GM19397 (cell line): ENCODE measurements at regions not wholly inside any gene's neighbourhood (a gene's known extent, or its start where the extent isn't known, plus 50 kb on each side); places are given as distances from the start of the nearest gene placed in this dataset.
A peak's percentile ranks its signal among the peaks of the same experiment; 100 is the strongest.

Experiments used
- ATAC-seq: cut with Tn5 transposase; IDR thresholded peaks from one replicate; pipeline ENCODE4 v1.9.1; 2021; ENCODE audit warnings: mild to moderate bottlenecking, moderate library complexity; ENCODE audit not compliant: unreplicated experiment

- no peak for ATAC-seq
Measured at GRCh38 chr11:29368126-29368525, 648.7 kb downstream of the KCNA4 start.

- ATAC-seq, result no peak
Measured at GRCh38 chr11:29364006-29364405, 652.8 kb downstream of the KCNA4 start.

GRCh38 chr11:29361369-29361768 is 655.5 kb downstream of the KCNA4 start:
- no peak for ATAC-seq

DNA sequence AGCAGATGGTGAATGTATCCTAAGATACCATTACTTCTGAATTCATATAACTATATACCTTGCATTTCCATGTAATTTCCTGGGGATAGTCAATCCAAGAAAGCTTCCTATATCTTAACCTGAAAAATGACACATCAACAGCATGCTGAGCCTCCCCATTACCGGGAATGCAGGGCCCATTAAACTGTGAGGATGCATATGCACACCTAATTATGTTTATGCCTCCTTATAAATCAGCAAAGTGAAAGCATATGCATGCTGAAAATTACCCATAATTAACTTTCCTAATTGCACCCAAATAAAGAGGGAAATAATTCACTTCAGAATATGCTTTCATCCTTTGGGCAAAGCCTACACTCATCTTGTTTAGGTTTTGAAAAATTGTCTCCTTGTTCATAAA is 663.0 kb downstream of the KCNA4 start:
- ATAC-seq, result no peak

DNA sequence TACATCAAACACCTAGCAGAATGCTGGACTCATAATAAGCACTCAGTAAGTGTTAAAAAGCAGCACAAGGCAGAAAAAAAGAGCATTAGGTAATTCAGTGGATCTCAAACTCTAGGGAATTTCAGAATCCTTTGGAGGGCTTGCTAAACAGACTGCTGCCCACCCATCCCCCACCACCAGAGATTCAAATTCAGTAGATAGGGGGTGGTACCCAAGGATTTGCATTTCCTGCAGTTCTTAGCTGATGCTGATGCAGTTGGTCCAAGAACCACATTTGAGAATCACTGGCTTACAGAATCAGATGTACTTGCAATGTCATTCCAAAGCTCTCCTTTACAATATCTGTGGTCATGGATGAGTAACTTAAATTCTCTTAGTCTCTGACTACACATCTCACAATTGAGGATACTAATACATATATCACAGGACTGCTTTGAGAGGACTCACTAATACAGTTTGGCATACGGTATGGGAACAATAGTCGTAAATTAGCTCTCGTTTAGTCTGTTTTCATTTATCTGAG is 664.5 kb downstream of the KCNA4 start:
- ATAC-seq, result no peak

DNA sequence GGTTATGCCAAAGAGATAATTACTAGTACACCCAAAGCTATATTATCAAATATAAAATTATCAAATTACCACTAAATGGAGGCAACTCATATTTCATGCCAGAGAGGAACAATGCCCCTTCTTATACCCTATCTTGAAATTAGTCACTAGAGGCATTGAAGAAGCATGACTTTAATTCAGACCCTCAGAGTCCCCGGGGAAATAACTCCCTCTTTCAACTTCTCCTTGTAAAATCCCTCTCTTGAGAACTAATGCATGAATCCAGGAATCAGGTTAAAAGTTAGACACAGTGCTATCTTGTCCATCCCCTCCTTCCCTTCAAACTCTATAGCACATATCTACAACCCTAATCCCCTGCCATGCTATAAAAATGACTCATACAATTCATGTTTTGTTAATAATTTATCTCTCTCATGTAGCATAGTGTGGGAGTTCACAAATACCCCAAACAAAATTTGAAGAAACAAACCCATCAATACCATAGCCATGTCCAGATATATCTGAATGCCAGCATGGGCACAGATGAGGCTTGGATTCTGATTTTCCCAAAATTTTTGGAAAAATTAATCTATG is 665.4 kb downstream of the KCNA4 start:
- no peak for ATAC-seq

- peak; percentile 97 for ATAC-seq
Measured at GRCh38 chr11:29343465-29344333, 673.1 kb downstream of the KCNA4 start.

DNA sequence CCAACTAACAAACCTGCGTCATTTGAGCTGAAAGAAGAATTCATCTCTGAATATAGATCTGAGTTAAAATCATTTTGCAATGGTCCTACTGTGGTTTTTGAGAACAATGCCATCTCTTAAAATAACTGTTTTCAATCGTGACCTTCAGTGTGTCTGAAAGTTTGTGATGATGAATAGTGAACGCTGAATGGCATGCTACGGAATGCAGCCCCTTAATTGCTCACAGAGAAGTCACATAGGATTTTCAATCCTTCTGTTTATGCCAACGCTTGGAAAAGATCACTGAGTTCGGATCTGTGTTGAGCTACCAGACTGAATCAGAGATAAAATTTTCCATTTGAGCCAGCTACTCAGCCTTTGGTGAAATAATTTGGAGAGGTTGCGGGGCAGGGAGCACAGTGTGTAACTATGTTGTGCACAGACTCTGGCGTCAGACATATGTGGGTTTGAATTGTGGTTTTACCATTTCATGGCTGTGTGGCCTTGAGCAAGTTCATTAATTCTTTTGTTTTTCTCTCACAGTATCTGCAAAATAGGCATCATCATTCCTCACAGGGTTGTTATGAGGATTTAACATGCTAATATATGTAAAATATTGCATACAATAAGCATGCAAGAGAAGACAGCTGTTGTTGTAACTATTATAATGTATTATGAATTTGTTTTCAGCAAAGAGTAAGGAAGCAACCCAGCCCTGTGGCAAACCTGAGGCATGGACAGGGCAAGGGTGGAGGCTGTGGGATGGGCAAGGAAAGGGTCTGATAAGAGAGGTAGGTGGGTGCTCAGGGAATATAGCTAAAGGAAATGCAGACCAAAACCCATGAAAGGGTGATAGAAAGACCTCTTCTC is 679.9 kb downstream of the KCNA4 start:
- ATAC-seq, result no peak

- ATAC-seq, result no peak
Measured at GRCh38 chr11:29334776-29335130, 682.1 kb downstream of the KCNA4 start.

DNA sequence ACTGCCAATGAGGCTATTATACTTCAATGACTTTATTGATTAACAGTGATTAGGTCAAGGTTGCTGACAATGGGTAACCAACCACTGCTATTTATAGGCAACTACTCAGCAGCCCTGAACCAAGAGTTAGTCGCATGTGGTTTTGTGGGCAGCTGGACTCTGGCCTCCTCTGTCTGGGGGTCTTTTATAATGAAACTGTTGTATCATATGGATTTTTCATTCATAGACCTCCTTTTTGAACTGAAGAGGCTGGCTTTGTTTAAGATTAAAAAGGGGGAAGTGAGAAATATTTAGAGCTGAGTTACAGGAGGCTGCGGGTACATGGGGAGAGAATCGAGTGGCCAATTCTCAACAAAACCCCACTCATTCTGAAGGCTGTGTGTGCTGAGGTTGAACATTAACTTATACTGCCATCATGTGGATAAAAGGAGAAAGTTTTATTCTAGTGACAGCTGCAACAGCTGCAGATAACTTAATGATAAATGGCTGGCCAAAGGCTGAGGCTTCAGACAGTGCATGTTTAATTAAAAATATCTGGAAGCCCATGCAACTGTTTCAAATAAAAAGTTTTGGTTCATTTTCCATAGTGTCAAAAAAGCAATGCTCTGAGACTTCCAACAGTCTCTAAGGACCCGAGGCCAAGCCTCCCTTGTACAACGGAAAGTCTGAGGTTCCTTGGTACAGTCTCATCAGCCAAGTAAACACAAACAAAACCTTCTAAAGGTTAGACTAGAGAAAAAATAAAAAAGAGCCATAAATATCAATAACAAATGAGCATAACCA is 682.6 kb downstream of the KCNA4 start:
- ATAC-seq, result peak; percentile 93

DNA sequence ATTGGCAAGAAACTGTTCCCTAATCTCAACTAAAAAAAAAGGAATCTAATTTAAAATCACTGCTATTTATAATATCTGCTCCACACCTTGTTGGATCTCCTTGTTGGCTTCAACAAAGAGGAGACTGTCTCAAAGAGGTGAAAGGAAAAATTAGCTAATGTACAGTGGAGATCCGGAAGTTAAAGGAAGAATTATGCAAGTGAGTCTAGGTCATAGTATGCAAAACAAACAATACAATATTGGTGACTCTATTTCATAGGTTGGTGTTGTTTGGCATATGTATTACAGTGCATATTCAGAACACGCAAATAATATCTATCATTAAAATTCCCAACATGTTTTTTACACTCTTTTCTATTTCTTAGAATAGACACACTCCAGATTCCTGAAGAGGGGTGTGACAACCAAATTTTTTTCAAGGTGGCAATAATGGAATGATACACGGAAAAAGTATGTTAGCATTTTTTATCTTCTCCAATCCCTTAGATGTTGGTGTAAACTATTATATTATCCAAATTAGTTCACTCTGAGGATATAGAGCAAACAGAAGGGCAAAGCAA is 685.3 kb downstream of the KCNA4 start:
- ATAC-seq, result no peak

DNA sequence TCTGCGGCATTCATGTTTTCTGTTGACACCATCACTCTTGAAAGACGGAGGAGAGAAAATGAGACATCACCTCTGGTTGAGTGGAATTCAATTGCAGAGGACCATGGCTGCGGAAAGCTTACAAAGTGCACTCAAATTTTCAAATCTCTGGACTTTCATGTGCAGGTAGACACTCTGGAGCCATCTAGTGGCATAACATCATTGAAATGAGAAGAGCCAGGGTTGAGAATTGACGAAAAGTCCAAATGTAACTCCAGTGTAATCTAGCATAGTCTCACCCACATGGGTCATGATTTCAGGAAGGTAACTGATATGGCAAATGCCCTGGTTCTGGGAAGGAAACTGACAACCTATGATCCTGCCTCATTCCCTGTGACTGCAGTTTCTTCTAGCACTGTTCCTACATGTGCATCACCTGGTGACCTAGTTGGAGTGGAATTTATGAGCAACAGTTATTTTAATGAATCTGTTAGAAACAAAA is 687.8 kb downstream of the KCNA4 start:
- ATAC-seq, result no peak

DNA sequence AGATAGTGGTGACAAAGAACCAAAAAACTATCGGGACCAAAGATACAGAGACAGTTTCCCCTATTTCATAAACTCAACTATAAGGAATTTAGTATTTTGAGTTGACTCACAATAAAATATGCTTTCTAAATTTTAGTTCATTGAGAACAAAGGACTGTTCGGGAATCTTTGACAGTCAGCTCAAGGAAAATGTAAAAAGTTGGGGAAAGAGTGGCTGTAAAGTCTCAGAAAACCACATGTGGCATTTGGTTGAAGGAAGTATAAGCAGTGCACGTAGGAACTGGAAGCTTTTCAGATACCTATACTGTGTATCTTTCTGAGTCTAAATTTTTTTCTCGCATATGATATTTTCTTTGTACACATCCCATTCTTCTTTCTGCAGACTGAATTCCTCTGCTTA is 688.9 kb downstream of the KCNA4 start:
- ATAC-seq, result no peak

GRCh38 chr11:29326757-29327156 is 690.1 kb downstream of the KCNA4 start:
- no peak for ATAC-seq

- no peak for ATAC-seq
Measured at GRCh38 chr11:29324328-29324727, 692.5 kb downstream of the KCNA4 start.

GRCh38 chr11:29321293-29322132 is 695.3 kb downstream of the KCNA4 start:
- no peak for ATAC-seq

GRCh38 chr11:29320196-29320595 is 696.6 kb downstream of the KCNA4 start:
- no peak for ATAC-seq

DNA sequence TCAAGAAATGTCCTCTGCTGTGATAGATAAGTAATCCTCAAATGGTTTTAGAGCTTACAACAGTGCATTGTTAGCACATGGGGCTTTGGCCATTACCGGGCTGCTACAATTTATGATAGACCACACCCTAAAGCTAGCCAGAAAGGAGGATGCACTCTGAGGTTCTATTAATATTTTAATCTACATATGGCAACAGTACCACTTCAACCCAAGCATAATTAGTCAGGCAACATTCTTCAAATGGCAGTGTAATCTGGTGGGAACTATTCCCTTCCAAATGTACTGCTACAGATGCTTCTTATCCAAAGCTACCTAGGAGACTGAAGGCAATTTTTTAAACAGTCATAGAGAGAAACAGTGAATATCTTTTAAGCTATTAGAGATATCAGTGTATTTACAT is 697.6 kb downstream of the KCNA4 start:
- ATAC-seq, result no peak

GRCh38 chr11:29318134-29318845 is 698.5 kb downstream of the KCNA4 start:
- ATAC-seq, result no peak
